Skeletal muscle cell (primary cell): ENCODE measurements at regions not wholly inside any gene's neighbourhood (a gene's known extent, or its start where the extent isn't known, plus 50 kb on each side); places are given as distances from the start of the nearest gene placed in this dataset.
A peak's percentile ranks its signal among the peaks of the same experiment; 100 is the strongest.

Source experiments
- DNase-seq: peaks from one replicate; pipeline ENCODE4 v3.0.0-alpha.2; 2010; ENCODE audit warnings: low read depth
- H3K4me3 ChIP-seq: 2 replicates; pipeline ENCODE4 v1.5.1; 2011; ENCODE audit warnings: low read depth, mild to moderate bottlenecking, control low read depth, low read length, moderate library complexity

GRCh38 chr2:150997702-150998440, 263.8 kb downstream of the RBM43 start:
- no peak overlapping the region for H3K4me3 ChIP-seq
- peak; percentile 47 for DNase-seq

GRCh38 chr2:150997066-150997465, 264.6 kb downstream of the RBM43 start:
- no peak overlapping the region for H3K4me3 ChIP-seq
- no peak for DNase-seq

DNA sequence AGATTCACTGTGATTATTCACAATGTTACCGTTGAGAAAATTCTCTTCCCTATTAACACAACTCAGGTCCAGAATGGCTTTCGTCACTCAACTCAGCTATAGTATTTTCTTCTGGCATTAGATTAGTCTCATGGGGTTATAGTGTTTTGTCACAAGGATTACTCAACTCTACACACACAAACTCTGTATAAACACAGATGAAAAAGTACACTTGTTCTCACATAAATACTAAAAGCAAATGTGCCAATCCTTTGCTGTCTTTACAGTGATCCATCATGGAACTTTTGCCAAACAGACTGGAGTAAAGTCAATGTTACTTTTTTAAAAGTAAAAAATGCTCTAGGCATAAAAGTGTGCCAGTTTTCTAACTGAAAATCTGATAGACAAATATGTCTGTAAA, 267.6 kb downstream of the RBM43 start:
- no peak overlapping the region for H3K4me3 ChIP-seq
- peak; percentile 88 for DNase-seq

GRCh38 chr2:150989969-150990368, 271.7 kb downstream of the RBM43 start:
- H3K4me3 ChIP-seq = no peak overlapping the region
- no peak for DNase-seq

- no peak overlapping the region for H3K4me3 ChIP-seq
- DNase-seq = no peak
These were observed 275.9 kb downstream of the RBM43 start for GRCh38 chr2:150985741-150986140.

GRCh38 chr2:150983314-150983897, 278.3 kb downstream of the RBM43 start:
- no peak for DNase-seq
- no peak overlapping the region for H3K4me3 ChIP-seq

DNA sequence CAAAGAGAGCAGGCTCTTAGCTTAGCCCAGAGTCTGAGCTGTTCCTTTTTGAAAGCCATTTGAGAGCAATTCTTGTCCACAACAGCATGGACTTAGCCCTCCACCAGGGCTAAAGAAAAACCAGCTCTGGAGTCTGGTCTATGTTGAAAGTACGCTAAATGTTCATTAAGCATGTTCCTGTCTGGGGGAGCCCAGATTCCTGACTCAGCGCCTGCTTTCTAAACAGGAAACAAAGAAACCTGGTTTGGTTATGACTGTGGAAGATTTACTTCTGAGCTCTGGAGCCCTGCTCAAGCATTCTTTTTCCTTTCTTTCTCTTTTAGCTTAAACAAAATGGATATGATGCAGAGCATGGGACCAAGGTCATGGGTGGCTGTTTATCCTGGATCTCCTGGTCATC, 279.8 kb downstream of the RBM43 start:
- H3K4me3 ChIP-seq = no peak overlapping the region

GRCh38 chr2:150978053-150978452, 283.6 kb downstream of the RBM43 start:
- H3K4me3 ChIP-seq = no peak overlapping the region
- no peak for DNase-seq

More for the DNA sequence above, 279.8 kb downstream of the RBM43 start:
- peak; percentile 9 for DNase-seq

DNA sequence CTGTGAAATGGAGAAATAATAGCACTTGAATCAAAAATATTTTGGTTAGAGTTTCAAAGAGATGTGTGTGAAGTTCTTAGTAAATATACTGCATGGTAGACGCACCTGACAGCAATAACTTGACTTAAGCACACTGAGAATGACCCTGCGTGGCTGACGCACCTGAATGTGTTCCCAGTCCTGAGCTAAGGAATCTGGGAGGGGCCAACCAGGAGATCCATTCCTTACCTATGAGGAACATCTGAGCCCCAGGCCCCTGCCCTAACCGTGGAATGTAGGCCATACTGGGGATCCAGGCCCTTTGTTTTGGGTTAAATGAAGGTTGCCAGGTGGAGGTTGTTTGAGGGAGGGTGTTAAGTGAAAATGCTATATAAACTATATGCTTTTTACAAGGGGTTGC, 284.4 kb downstream of the RBM43 start:
- no peak for DNase-seq
- H3K4me3 ChIP-seq = no peak overlapping the region

DNA sequence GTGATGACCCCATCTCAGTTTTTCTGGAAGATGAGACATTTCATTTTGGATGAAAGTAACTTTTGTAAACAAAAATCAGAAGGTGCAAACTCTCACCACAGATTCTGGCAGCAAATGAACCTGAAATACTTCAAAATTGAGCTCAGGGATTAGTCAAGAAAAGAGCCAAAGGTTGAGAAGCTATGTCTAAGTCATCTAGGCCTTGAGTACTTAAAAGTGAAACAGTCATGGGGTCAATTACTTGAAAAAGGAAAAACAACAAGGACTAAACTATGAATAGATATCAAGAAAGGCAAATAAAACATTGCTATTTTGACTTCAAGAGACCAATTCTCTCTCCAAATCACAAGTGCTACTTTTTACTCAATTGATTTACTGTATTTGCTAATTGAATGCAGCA, 285.1 kb downstream of the RBM43 start:
- no peak for DNase-seq

DNA sequence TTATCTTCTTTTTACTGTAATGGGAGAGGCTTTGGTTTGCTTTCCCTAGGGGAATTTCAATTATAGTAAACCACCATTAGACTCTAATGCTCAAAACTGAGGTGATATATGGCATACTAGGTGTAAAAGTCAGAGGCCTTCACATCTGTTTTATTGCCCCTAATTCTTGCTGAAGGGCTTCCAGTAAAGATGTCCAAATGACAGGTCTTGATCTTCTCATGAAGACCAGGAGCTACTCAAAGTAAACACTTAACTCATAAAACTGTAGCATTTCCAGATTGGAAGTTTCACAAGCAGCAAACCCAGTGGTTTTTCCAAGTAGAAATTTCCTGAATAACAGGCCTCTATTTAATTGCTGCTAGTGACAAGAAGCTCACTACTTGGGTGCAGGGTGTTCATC, 286.8 kb downstream of the RBM43 start:
- H3K4me3 ChIP-seq = no peak overlapping the region
- no peak for DNase-seq

More for the DNA sequence above, 285.1 kb downstream of the RBM43 start:
- no peak overlapping the region for H3K4me3 ChIP-seq

- H3K4me3 ChIP-seq = no peak overlapping the region
- no peak for DNase-seq
These were observed 287.4 kb downstream of the RBM43 start for GRCh38 chr2:150974234-150974633.

GRCh38 chr2:150971910-150972309, 289.8 kb downstream of the RBM43 start:
- DNase-seq = no peak
- H3K4me3 ChIP-seq = no peak overlapping the region

DNA sequence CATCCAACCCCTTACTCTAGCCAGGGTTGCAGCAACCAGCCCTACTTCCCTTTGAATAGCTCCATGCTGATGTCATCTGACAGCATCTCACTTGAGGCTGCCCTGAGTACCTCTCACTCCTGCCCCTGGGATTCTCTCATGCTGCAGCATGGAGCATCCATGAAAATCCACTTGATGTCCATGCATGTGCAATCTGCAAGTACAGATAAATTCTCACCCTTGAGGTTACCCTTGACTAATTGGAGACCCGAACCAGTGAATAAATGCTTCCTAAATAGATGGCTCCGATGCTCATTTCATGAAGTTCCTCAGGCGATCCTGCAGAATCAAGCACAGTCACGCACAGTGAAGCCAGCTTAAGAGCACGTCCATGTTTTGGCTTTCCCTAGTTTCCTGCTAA, 298.3 kb downstream of the RBM43 start:
- H3K4me3 ChIP-seq = no peak overlapping the region
- DNase-seq = no peak

- no peak for DNase-seq
- no peak overlapping the region for H3K4me3 ChIP-seq
These were observed 306.4 kb downstream of the RBM43 start for GRCh38 chr2:150955231-150955630.

GRCh38 chr2:150946831-150947230, 314.8 kb downstream of the RBM43 start:
- no peak for DNase-seq

GRCh38 chr2:150944315-150944714, 317.3 kb downstream of the RBM43 start:
- no peak for DNase-seq

More at GRCh38 chr2:150946831-150947230, 314.8 kb downstream of the RBM43 start:
- H3K4me3 ChIP-seq = no peak overlapping the region

GRCh38 chr2:150939087-150939486, 322.6 kb downstream of the RBM43 start:
- H3K4me3 ChIP-seq = no peak overlapping the region
- DNase-seq = no peak

More at GRCh38 chr2:150944315-150944714, 317.3 kb downstream of the RBM43 start:
- H3K4me3 ChIP-seq = no peak overlapping the region

GRCh38 chr2:150938527-150938926, 323.1 kb downstream of the RBM43 start:
- H3K4me3 ChIP-seq = no peak overlapping the region
- DNase-seq = peak; percentile 13

DNA sequence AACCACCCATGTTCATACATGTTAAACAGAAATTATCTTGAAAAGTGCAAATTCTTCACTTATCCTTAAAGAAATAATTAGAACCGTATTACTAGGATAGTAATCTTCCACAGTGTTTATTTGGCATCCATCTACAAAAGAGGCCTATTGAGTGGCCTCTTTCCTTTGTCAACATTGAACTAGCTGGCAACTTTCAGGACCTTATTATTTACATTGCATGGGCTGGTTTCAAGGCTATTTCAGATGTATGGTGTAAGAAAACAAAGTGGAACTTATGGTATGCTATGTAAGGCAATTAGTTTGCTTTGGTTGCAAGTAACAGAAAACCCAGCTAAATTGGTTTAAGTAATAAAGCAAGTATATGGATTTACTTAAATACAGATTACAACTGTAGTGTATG, 324.6 kb downstream of the RBM43 start:
- DNase-seq = no peak
- no peak overlapping the region for H3K4me3 ChIP-seq

- H3K4me3 ChIP-seq = no peak overlapping the region
- no peak for DNase-seq
These were observed 330.2 kb downstream of the RBM43 start for GRCh38 chr2:150931451-150931850.
